ENCODE measurements at regions not wholly inside any gene's neighbourhood (a gene's known extent, or its start where the extent isn't known, plus 50 kb on each side); places are given as distances from the start of the nearest gene placed in this dataset.
"Not testable (repeated sequence)": the region's sequence is repeated elsewhere in the genome, so short reads cannot be mapped to it uniquely, and the experiment has no call there.

DNA sequence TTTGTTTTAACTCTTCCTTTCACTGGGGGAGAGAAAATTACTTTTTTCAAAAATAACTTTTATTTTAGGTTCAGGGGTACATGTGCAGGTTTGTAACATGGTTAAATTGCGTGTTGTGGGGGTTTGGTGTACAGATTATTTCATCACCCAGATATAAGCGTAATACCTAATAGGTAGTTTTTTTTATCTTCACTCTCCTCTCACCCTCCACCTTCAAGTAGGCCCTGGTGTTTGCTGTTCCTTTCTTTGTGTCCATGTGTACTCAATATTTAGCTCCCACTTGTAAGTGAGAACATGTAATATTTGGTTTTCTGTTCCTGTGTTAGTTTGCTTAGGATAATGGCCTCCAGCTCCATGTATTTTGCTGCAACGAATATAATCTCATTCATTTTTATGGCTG, 389.5 kb upstream of the PCSK5 start:
- TF ChIP-seq MXI1 (IDR thresholded peaks at IDR 0.05; ENCODE audit: borderline replicate concordance, low read depth, low read length); CTCF (conservative IDR thresholded peaks at IDR 0.05; ENCODE audit: low read depth, low read length); MAZ (IDR thresholded peaks at IDR 0.05; ENCODE audit: borderline replicate concordance, low read depth, low read length): not testable (repeated sequence)
